GM19043 (cell line): ENCODE measurements at regions not wholly inside any gene's neighbourhood (a gene's known extent, or its start where the extent isn't known, plus 50 kb on each side); places are given as distances from the start of the nearest gene placed in this dataset.

Experiments
- ATAC-seq: cut with Tn5 transposase; IDR thresholded peaks from one replicate; pipeline ENCODE4 v1.9.1; 2021; ENCODE audit warnings: low read depth; ENCODE audit not compliant: unreplicated experiment

GRCh38 chr10:88104223-88104622, 240.8 kb downstream of the PTEN start:
- no peak for ATAC-seq

GRCh38 chr10:88106366-88106765, 242.9 kb downstream of the PTEN start:
- no peak for ATAC-seq

GRCh38 chr10:88107296-88108097, 244.1 kb downstream of the PTEN start:
- no peak for ATAC-seq

GRCh38 chr10:88108115-88108610, 244.7 kb downstream of the PTEN start:
- ATAC-seq = peak; percentile 43

- no peak for ATAC-seq
These were observed 246.9 kb downstream of the PTEN start for GRCh38 chr10:88110355-88110754.

GRCh38 chr10:88110822-88111221, 247.4 kb downstream of the PTEN start:
- ATAC-seq = no peak

- no peak for ATAC-seq
These were observed 247.9 kb downstream of the PTEN start for GRCh38 chr10:88111294-88111693.

- ATAC-seq = peak; percentile 33
These were observed 249.8 kb downstream of the PTEN start for GRCh38 chr10:88113232-88113631.

GRCh38 chr10:88113657-88114272, 250.3 kb downstream of the PTEN start:
- no peak for ATAC-seq

GRCh38 chr10:88114368-88114767, 250.9 kb downstream of the PTEN start:
- no peak for ATAC-seq

- no peak for ATAC-seq
These were observed 252.0 kb downstream of the PTEN start for GRCh38 chr10:88115407-88115806.

GRCh38 chr10:88115968-88116367, 252.5 kb downstream of the PTEN start:
- no peak for ATAC-seq

GRCh38 chr10:88116481-88116880, 253.1 kb downstream of the PTEN start:
- no peak for ATAC-seq

- ATAC-seq = no peak
These were observed 253.7 kb downstream of the PTEN start for GRCh38 chr10:88116971-88117626.

- ATAC-seq = no peak
These were observed 254.6 kb downstream of the PTEN start for GRCh38 chr10:88117869-88118632.

GRCh38 chr10:88118729-88119128, 255.3 kb downstream of the PTEN start:
- ATAC-seq = no peak

- ATAC-seq = no peak
These were observed 255.7 kb downstream of the PTEN start for GRCh38 chr10:88119160-88119559.

GRCh38 chr10:88120075-88120474, 256.6 kb downstream of the PTEN start:
- no peak for ATAC-seq

GRCh38 chr10:88120599-88121333, 257.3 kb downstream of the PTEN start:
- no peak for ATAC-seq

- ATAC-seq = no peak
These were observed 257.9 kb downstream of the PTEN start for GRCh38 chr10:88121361-88121760.
